Memory B cell (primary cell): ENCODE measurements at regions not wholly inside any gene's neighbourhood (a gene's known extent, or its start where the extent isn't known, plus 50 kb on each side); places are given as distances from the start of the nearest gene placed in this dataset.

Experiments used
- ATAC-seq: fragments of 150-1000 bp; cut with Tn5 transposase; 2 replicates; pipeline ENCODE4 v1.10.0; 2021; ENCODE audit warnings: low read depth, mild to moderate bottlenecking, moderate library complexity
- DNase-seq, 2 donors: peaks; one replicate each; pipeline ENCODE4 v3.0.0; 2022; ENCODE audit warnings: low spot score in 2 of 2
- H3K27ac Mint-ChIP-seq: one replicate; pipeline ENCODE4 v1.8.0; 2022; ENCODE audit warnings: mild to moderate bottlenecking, moderate library complexity, mixed read lengths
- H3K27me3 Mint-ChIP-seq: one replicate; pipeline ENCODE4 v1.8.0; 2022; ENCODE audit warnings: mixed read lengths
- H3K36me3 Mint-ChIP-seq: one replicate; pipeline ENCODE4 v1.8.0; 2022; ENCODE audit warnings: mild to moderate bottlenecking, mixed read lengths
- H3K4me1 Mint-ChIP-seq: one replicate; pipeline ENCODE4 v1.8.0; 2022; ENCODE audit warnings: mixed read lengths
- H3K4me3 Mint-ChIP-seq: one replicate; pipeline ENCODE4 v1.8.0; 2022; ENCODE audit warnings: mild to moderate bottlenecking, moderate library complexity, mixed read lengths
- H3K9me3 Mint-ChIP-seq: one replicate; pipeline ENCODE4 v1.8.0; 2022; ENCODE audit warnings: mixed read lengths

DNA sequence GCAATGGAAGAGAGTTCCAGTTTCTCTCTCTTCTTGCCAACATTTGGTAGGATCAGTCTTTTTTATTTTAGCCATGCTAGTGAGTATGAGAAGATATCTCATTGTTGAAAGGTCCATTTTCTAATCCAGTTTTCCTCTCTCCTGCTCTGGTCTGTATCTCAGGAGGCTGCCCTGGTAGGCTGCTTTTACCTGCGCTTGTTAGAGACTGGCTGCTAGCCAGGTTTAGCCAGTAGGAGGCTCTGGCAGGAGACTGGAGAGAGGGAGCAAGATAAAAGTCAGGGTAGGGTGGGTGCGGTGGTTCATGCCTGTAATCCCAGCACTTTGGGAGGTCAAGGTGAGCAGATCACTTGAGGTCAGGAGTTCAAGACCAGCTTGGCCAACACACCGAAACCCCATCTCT, 68.6 kb upstream of the FOXP4 start:
- Mint-ChIP-seq H3K4me3 (no peak overlapping the region), H3K9me3 (no peaks in the 10 kb centered on the region), H3K27me3 (peaks cover 27% of the 10 kb centered on the region), H3K36me3 (no peaks in the 10 kb centered on the region), H3K4me1 (no peaks in the 10 kb centered on the region), H3K27ac (no peak overlapping the region)
- ATAC-seq (no peak), DNase-seq (no peak)

DNA sequence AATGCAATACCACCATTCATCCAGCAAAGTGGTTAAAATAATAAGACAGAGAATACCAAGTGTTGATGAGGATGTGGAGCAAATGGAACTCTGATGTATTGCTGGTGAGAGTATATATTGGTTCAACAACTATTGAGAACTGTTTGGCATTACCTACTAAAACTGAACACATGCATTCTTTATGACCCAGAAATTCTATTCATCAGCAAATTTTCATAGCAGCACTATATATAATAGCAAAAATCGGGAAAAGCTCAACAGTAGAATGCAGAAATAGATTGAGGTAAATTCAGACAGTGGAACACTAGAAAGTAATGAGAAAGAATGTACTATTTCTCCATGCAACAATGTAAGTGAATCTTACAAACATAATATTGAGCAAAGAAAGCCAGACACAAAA, 62.2 kb upstream of the FOXP4 start:
- Mint-ChIP-seq H3K9me3 (no peaks in the 10 kb centered on the region), H3K27ac (no peak overlapping the region), H3K4me3 (no peak overlapping the region), H3K4me1 (peaks cover 4% of the 10 kb centered on the region), H3K36me3 (no peaks in the 10 kb centered on the region), H3K27me3 (peaks cover 4% of the 10 kb centered on the region)
- no peak for DNase-seq
- no peak for ATAC-seq

DNA sequence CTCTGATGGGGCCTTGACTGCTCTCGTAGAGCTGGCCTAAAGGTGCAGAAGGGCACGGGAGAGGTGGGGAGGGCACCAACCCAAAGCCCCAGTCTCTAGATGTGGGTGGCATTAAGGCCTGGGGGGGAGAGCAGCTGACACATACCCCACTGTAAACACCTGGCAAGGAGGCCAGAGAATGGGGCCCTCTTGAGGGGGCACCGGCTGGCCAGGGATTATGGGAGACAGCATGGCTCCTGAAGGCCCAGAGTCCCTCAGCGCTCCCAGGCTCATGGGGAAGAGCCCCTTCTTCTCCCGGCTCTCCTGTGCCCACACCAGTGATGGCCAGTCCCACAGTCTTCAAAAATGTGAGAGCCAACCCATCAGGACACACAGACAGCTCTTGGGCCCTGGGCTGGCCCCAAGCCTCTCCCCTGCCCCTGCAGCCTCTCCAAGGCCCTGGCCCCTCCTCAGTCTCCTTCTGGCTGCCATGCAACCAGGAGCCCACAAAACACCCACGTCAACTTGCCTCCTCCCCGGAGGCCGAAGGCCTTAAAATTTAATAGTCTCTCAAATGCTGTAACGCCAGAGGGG, 58.2 kb upstream of the FOXP4 start:
- H3K4me1 Mint-ChIP-seq, result peaks cover 9% of the 10 kb centered on the region
- no peak for DNase-seq
- no peak overlapping the region for H3K4me3 Mint-ChIP-seq
- H3K36me3 Mint-ChIP-seq, result no peaks in the 10 kb centered on the region
- no peak for ATAC-seq
- H3K9me3 Mint-ChIP-seq, result no peaks in the 10 kb centered on the region
- no peak overlapping the region for H3K27ac Mint-ChIP-seq
- peaks cover 7% of the 10 kb centered on the region for H3K27me3 Mint-ChIP-seq

DNA sequence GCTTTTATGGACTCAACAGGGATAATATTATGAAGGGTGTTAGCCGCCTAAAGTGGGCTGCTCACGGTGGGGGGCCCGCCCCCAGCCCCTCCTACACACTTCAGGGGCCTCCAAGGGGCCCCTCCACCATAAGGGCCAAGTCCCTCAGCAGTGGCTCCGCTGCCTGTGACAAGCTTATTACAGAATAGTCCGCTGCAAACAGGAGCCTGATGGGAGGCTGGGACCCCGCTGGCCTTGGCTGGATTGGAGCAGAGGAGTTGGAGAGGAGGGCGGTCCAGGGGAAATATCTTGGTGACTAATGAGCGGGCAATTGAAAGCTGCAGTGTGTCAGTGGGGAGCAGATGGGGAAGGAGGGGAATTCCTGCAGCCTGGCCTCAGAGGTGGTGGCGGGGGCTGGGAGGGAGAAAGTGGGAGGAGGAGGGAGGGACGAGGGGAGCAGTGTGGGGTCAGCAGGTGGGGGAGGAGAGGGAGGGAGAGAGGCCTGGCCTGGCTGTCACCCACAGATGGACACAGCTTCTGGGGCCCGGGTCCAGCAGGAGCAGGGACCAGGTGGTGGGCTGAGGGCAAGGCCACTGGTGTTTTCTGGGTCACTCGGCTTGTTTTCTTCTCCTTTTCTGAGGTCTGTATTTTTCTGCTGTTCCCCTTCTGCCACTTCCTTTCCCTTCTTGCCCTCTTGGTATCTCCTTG, 57.6 kb upstream of the FOXP4 start:
- DNase-seq (no peak), ATAC-seq (peak; percentile 32)

DNA sequence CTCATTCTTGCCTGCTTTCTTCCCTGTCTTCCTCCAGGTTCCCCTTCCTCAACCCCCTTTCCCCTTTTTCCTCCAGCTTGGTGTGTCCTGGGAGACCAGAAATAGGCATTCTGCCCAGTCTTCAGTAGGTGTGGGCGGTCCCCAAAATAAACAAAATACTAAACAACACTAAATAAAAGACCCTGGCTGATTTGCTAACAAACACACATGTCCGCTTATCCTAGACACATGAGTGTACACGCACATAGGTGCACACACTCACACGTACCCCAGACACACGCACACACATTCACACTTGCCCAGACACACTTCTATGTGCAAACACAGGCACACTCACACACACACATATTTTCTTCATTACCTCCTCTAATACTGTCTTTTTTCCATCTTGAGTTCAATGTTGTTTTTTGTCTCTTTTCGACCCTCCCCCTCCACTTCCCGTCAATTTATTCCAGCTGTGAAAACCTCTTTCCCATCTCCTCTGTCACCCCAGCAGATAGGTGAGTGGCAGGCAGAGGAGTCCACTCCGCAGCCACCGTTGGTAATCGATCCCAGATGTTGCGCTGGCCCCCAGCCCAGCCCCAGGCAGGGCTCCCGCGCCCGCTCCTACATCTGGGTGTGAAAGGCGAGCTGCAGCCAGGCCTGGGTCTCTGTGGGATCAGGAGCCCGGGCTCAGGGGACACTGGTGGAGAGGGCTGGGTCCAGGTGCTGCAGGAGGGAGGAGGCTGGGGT, 56.9 kb upstream of the FOXP4 start:
- Mint-ChIP-seq H3K4me3 (no peak overlapping the region), H3K27me3 (peaks cover 8% of the 10 kb centered on the region), H3K4me1 (peaks cover 12% of the 10 kb centered on the region), H3K9me3 (no peaks in the 10 kb centered on the region), H3K36me3 (no peaks in the 10 kb centered on the region), H3K27ac (no peak overlapping the region)
- DNase-seq (no peak), ATAC-seq (no peak)

More for the DNA sequence above, 57.6 kb upstream of the FOXP4 start:
- peaks cover 7% of the 10 kb centered on the region for H3K27me3 Mint-ChIP-seq
- H3K36me3 Mint-ChIP-seq, result no peaks in the 10 kb centered on the region
- no peaks in the 10 kb centered on the region for H3K9me3 Mint-ChIP-seq
- no peak overlapping the region for H3K27ac Mint-ChIP-seq
- H3K4me1 Mint-ChIP-seq, result peaks cover 9% of the 10 kb centered on the region
- H3K4me3 Mint-ChIP-seq, result no peak overlapping the region

DNA sequence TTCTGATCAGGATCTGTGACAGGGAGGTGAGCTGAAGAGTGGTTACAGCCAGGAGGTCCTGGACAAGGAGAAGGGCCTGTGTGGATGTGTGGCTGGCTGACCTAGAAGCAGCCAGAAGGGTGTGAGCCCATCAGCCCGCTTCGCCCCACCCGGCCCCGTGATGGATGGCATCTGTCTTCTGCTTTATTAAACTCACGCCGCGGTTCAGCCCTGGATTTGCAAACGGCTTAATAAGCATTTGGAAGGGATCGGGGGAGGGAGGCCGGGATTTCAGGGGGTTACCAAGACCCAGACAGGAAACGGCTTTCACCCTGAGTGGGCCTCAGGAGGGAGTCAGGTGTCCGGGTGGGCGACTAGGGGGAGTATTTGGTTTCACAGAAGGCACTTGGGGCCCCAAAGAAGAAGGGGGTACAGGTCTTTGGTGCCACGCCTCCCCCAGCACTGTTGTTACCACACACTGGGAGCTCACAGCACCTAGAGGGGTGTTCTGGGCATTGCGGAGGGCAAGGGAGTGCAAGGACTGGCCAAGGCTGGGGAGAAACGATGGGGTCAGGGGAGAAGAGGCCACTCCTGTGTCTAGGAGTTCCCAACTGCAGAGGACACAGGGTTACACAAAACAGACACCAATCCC, 53.8 kb upstream of the FOXP4 start:
- H3K4me3 Mint-ChIP-seq, result no peak overlapping the region
- H3K27ac Mint-ChIP-seq, result no peak overlapping the region
- H3K4me1 Mint-ChIP-seq, result peaks cover 14% of the 10 kb centered on the region
- H3K27me3 Mint-ChIP-seq, result peaks cover 7% of the 10 kb centered on the region
- DNase-seq, result no peak
- no peaks in the 10 kb centered on the region for H3K9me3 Mint-ChIP-seq
- H3K36me3 Mint-ChIP-seq, result no peaks in the 10 kb centered on the region
- ATAC-seq, result no peak

DNA sequence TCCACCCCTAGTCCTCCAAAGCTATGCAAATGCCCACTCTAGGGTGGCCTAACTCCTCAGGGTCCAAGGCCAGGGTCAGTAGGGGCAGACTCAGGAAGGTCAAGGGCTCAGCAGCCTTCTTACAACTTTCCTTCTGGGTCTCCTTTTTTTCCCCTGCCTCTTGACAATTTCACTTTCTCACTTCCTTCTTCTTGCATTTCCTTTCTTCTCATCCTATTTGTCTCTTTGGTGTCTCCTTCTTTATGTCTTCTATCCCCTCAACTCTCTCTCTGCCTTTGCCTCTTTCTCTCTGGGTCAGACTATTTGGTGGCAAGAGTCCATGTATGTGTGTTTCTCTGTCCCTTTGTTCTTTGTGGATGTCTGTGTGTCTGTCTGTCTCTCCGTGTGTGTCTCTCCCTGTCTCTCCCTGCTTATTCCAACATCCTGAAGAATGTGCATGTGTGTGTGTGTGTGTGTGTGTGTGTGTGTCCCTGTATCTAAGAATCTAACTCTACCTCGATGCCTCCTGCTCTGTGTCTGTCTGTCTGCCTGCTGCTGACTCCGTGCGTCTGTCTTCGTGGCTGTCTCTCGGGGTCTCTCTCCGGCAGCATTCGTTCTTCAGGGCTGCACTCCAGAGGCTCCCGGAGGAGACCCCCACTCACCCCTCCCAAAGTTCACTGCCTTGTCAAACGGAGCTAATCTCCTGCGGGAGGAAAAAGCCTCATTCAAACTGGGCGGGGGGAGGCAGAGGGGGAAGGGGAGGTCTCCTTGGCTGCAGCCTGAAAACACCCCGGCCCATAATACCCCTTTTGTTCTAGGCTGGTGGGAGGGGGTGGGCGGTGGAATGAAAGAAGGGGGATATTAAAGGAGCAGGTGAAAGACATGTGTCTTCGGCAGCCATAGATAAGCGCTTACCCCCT, 51.7 kb upstream of the FOXP4 start:
- no peak overlapping the region for H3K27ac Mint-ChIP-seq
- no peak for DNase-seq
- H3K27me3 Mint-ChIP-seq, result peaks cover 7% of the 10 kb centered on the region

More for the DNA sequence above, 51.7 kb upstream of the FOXP4 start:
- H3K4me3 Mint-ChIP-seq, result no peak overlapping the region
- H3K9me3 Mint-ChIP-seq, result no peaks in the 10 kb centered on the region
- H3K36me3 Mint-ChIP-seq, result no peaks in the 10 kb centered on the region
- no peak for ATAC-seq
- peaks cover 5% of the 10 kb centered on the region for H3K4me1 Mint-ChIP-seq
